Activated naive CD4-positive, alpha-beta T cell treated with anti-CD3 and anti-CD28 coated beads, Interleukin-2, amount 50 U/mL, for 24 hours (primary cell): ENCODE measurements at regions not wholly inside any gene's neighbourhood (a gene's known extent, or its start where the extent isn't known, plus 50 kb on each side); places are given as distances from the start of the nearest gene placed in this dataset.

Experiments
- H3K27ac Mint-ChIP-seq: one replicate; pipeline ENCODE4 v1.8.0; 2021; ENCODE audit warnings: mild to moderate bottlenecking, mixed read lengths
- H3K27me3 Mint-ChIP-seq: one replicate; pipeline ENCODE4 v1.8.0; 2021; ENCODE audit warnings: mixed read lengths
- H3K36me3 Mint-ChIP-seq: one replicate; pipeline ENCODE4 v1.8.0; 2021; ENCODE audit warnings: mixed read lengths
- H3K4me1 Mint-ChIP-seq: one replicate; pipeline ENCODE4 v1.8.0; 2021; ENCODE audit warnings: mixed read lengths
- H3K4me3 Mint-ChIP-seq: one replicate; pipeline ENCODE4 v1.8.0; 2021; ENCODE audit warnings: mild to moderate bottlenecking, mixed read lengths
- H3K9me3 Mint-ChIP-seq: one replicate; pipeline ENCODE4 v1.8.0; 2021; ENCODE audit warnings: mixed read lengths

- no peaks in the 10 kb centered on the region for H3K9me3 Mint-ChIP-seq
- no peaks in the 10 kb centered on the region for H3K4me1 Mint-ChIP-seq
- no peak overlapping the region for H3K4me3 Mint-ChIP-seq
- no peak overlapping the region for H3K27ac Mint-ChIP-seq
- peaks cover 4% of the 10 kb centered on the region for H3K27me3 Mint-ChIP-seq
- H3K36me3 Mint-ChIP-seq: no peaks in the 10 kb centered on the region
These were observed 201.3 kb downstream of the JCAD start for GRCh38 chr10:29857843-29858701.

GRCh38 chr10:29856295-29856694 is 203.1 kb downstream of the JCAD start:
- Mint-ChIP-seq H3K27me3 (peaks cover 3% of the 10 kb centered on the region), H3K4me1 (no peaks in the 10 kb centered on the region), H3K27ac (no peak overlapping the region), H3K9me3 (no peaks in the 10 kb centered on the region), H3K36me3 (no peaks in the 10 kb centered on the region), H3K4me3 (no peak overlapping the region)

- H3K27me3 Mint-ChIP-seq: peaks cover 7% of the 10 kb centered on the region
- H3K4me1 Mint-ChIP-seq: no peaks in the 10 kb centered on the region
- no peaks in the 10 kb centered on the region for H3K36me3 Mint-ChIP-seq
- no peak overlapping the region for H3K27ac Mint-ChIP-seq
- no peak overlapping the region for H3K4me3 Mint-ChIP-seq
- no peaks in the 10 kb centered on the region for H3K9me3 Mint-ChIP-seq
These were observed 205.5 kb downstream of the JCAD start for GRCh38 chr10:29853913-29854312.

GRCh38 chr10:29851241-29851640 is 208.1 kb downstream of the JCAD start:
- Mint-ChIP-seq H3K4me3 (no peak overlapping the region), H3K36me3 (no peaks in the 10 kb centered on the region), H3K4me1 (no peaks in the 10 kb centered on the region), H3K27ac (no peak overlapping the region), H3K9me3 (no peaks in the 10 kb centered on the region), H3K27me3 (peaks cover 5% of the 10 kb centered on the region)

GRCh38 chr10:29850371-29850770 is 209.0 kb downstream of the JCAD start:
- no peaks in the 10 kb centered on the region for H3K9me3 Mint-ChIP-seq

GRCh38 chr10:29849886-29850285 is 209.5 kb downstream of the JCAD start:
- no peak overlapping the region for H3K27ac Mint-ChIP-seq
- H3K36me3 Mint-ChIP-seq: no peaks in the 10 kb centered on the region
- H3K27me3 Mint-ChIP-seq: peaks cover 5% of the 10 kb centered on the region
- H3K4me1 Mint-ChIP-seq: no peaks in the 10 kb centered on the region
- no peak overlapping the region for H3K4me3 Mint-ChIP-seq
- no peaks in the 10 kb centered on the region for H3K9me3 Mint-ChIP-seq

More at GRCh38 chr10:29850371-29850770, 209.0 kb downstream of the JCAD start:
- Mint-ChIP-seq H3K27ac (no peak overlapping the region), H3K4me3 (no peak overlapping the region), H3K4me1 (no peaks in the 10 kb centered on the region), H3K27me3 (peaks cover 5% of the 10 kb centered on the region), H3K36me3 (no peaks in the 10 kb centered on the region)

GRCh38 chr10:29849126-29849833 is 210.1 kb downstream of the JCAD start:
- no peaks in the 10 kb centered on the region for H3K4me1 Mint-ChIP-seq
- no peaks in the 10 kb centered on the region for H3K9me3 Mint-ChIP-seq
- H3K36me3 Mint-ChIP-seq: no peaks in the 10 kb centered on the region
- no peak overlapping the region for H3K4me3 Mint-ChIP-seq
- peaks cover 5% of the 10 kb centered on the region for H3K27me3 Mint-ChIP-seq
- no peak overlapping the region for H3K27ac Mint-ChIP-seq

GRCh38 chr10:29846881-29847280 is 212.1 kb upstream of the SVIL start:
- H3K27me3 Mint-ChIP-seq: peaks cover 5% of the 10 kb centered on the region
- no peaks in the 10 kb centered on the region for H3K4me1 Mint-ChIP-seq
- no peaks in the 10 kb centered on the region for H3K9me3 Mint-ChIP-seq
- H3K4me3 Mint-ChIP-seq: no peak overlapping the region
- no peaks in the 10 kb centered on the region for H3K36me3 Mint-ChIP-seq
- H3K27ac Mint-ChIP-seq: no peak overlapping the region

GRCh38 chr10:29845166-29845565 is 210.4 kb upstream of the SVIL start:
- Mint-ChIP-seq H3K36me3 (no peaks in the 10 kb centered on the region), H3K27ac (no peak overlapping the region), H3K4me1 (no peaks in the 10 kb centered on the region), H3K4me3 (no peak overlapping the region), H3K9me3 (no peaks in the 10 kb centered on the region), H3K27me3 (peaks cover 5% of the 10 kb centered on the region)

- no peak overlapping the region for H3K27ac Mint-ChIP-seq
- H3K36me3 Mint-ChIP-seq: no peaks in the 10 kb centered on the region
- H3K9me3 Mint-ChIP-seq: no peaks in the 10 kb centered on the region
- no peaks in the 10 kb centered on the region for H3K4me1 Mint-ChIP-seq
- no peak overlapping the region for H3K4me3 Mint-ChIP-seq
- H3K27me3 Mint-ChIP-seq: no peaks in the 10 kb centered on the region
These were observed 208.4 kb upstream of the SVIL start for GRCh38 chr10:29843143-29843542.

- Mint-ChIP-seq H3K4me1 (no peaks in the 10 kb centered on the region), H3K27ac (no peak overlapping the region), H3K9me3 (no peaks in the 10 kb centered on the region), H3K36me3 (no peaks in the 10 kb centered on the region), H3K4me3 (no peak overlapping the region), H3K27me3 (no peaks in the 10 kb centered on the region)
These were observed 207.2 kb upstream of the SVIL start for GRCh38 chr10:29841724-29842649.

GRCh38 chr10:29840516-29841276 is 205.9 kb upstream of the SVIL start:
- no peaks in the 10 kb centered on the region for H3K27me3 Mint-ChIP-seq
- H3K9me3 Mint-ChIP-seq: no peaks in the 10 kb centered on the region
- no peaks in the 10 kb centered on the region for H3K4me1 Mint-ChIP-seq
- no peaks in the 10 kb centered on the region for H3K36me3 Mint-ChIP-seq
- H3K27ac Mint-ChIP-seq: no peak overlapping the region
- H3K4me3 Mint-ChIP-seq: no peak overlapping the region

- H3K9me3 Mint-ChIP-seq: no peaks in the 10 kb centered on the region
These were observed 205.2 kb upstream of the SVIL start for GRCh38 chr10:29839826-29840515.

GRCh38 chr10:29838539-29838938 is 203.8 kb upstream of the SVIL start:
- no peaks in the 10 kb centered on the region for H3K4me1 Mint-ChIP-seq
- H3K27ac Mint-ChIP-seq: no peak overlapping the region
- H3K4me3 Mint-ChIP-seq: no peak overlapping the region
- H3K36me3 Mint-ChIP-seq: no peaks in the 10 kb centered on the region
- H3K27me3 Mint-ChIP-seq: no peaks in the 10 kb centered on the region
- no peaks in the 10 kb centered on the region for H3K9me3 Mint-ChIP-seq

More at GRCh38 chr10:29839826-29840515, 205.2 kb upstream of the SVIL start:
- Mint-ChIP-seq H3K4me3 (no peak overlapping the region), H3K36me3 (no peaks in the 10 kb centered on the region), H3K4me1 (no peaks in the 10 kb centered on the region), H3K27ac (no peak overlapping the region), H3K27me3 (no peaks in the 10 kb centered on the region)
